Middle frontal gyrus (tissue), 1 donor: ENCODE measurements at regions not wholly inside any gene's neighbourhood (a gene's known extent, or its start where the extent isn't known, plus 50 kb on each side); places are given as distances from the start of the nearest gene placed in this dataset.
"Not testable (repeated sequence)": the region's sequence is repeated elsewhere in the genome, so short reads cannot be mapped to it uniquely, and the experiment has no call there.

Experiments
- DNase-seq: peaks from one replicate; pipeline ENCODE4 v3.0.0-alpha.2; 2015; ENCODE audit warnings: low spot score; ENCODE audit errors: extremely low spot score

DNA sequence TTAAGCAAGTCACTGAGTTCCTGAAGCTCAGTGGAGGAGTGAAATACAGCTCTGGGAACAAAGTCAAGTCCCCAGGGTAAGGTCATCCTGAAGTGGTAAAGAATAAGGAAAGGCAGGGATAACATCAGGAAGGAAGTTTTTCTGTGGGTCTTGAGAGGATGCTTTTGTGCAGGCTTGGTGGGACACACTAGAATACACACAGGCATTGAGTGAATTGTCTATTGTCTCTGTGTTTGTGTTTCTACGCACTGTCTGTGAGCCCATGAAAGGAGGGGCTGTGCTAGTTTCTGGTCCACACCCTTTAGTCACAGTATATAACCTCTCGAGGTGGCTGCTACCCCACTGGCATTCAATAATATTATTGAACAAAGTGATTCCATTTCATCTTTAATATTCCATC lies 95.8 kb upstream of the ABCB5 start:
- DNase-seq: peak; percentile 37

DNA sequence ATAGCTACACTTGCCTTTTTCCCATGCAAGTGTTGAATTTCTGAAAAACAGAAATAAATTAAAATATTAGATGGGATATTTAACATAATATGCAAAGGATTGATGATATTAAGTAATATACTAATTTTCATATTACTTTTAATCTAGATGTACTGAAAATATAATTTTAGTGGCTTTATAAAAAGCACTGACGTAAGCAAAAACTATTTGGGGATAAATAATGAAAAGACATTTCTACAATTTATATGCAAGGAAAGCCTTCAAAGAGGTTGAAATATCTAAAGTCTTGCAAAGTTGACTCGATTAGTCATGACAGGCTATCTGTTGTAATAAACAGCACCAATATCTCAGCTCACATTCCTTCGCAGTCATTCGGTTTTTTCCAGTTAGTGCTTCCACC lies 94.9 kb upstream of the ABCB5 start:
- no peak for DNase-seq

DNA sequence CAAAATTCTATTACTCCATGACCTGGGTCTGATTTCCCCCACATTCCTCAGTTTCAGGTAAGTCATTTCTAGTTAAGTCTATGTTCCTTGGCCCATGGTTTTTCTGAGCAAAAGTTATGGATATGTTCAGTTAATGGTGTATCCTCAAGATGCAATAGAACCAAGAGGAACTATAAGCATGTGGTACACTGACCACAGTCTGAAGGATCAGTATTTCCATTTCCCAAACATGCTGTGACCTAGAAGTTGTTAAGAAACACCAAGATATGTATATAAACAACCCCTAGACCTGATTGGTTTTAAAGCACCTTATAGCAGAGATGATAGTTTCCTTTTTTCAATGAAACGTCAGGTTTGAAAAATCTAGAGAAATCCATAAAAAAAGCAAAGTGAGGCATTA lies 94.2 kb upstream of the ABCB5 start:
- DNase-seq: no peak

DNA sequence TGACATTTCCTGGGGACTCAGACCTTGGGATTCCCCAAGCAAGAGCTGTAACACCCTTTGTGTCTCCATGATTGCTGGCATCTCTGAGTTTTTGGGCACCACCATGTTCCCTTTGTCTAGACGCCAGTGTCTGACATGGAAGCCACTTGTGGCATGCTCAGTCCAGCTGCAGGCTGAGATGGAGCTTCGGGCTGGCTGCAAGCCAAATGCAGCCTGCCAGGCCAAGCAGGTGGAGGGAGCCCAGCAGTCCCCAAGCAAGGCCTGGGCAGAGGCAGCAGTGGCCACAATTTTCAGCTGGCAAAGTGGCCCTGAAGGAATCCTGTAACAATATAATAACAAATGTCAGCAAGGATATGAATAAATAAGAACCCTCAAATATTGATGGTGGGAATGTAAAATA lies 86.2 kb upstream of the ABCB5 start:
- no peak for DNase-seq

DNA sequence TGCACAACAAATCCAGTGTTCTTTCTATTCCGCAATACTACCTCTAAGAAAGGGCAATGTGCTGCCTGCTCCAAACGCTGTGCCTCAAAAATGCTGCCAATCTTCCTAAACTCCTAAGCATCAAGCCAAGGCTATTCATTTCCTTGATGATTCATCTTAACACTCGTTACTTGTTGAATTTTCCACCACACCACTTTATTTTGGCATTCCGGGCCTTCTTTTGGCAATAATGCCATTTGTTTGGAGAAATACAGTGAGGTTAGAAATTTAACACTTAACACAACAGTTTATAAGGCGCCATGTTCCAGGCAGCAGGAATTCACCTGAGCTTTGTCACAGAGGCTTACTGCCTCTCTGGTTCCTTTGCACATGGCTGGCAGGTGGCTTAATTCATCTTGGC lies 82.6 kb upstream of the ABCB5 start:
- DNase-seq: no peak

DNA sequence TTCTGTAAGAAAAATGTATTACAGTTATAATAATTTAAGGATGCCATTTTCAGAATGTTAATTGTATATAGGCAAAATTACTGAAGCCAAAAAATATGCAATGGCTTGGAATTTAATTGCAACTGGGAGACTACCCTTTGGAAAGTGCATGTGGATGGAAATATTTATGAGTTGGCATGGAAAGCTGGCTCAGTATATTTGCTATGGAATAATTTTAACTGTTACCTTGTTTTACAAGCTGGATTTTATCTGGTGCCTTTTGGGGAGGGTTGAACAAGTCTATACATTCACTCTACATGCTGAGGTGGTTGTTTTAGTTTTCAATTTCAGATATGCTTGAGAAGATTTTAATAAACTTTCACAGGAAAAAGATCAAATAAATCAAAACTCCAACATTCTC lies 80.9 kb upstream of the ABCB5 start:
- DNase-seq: no peak

DNA sequence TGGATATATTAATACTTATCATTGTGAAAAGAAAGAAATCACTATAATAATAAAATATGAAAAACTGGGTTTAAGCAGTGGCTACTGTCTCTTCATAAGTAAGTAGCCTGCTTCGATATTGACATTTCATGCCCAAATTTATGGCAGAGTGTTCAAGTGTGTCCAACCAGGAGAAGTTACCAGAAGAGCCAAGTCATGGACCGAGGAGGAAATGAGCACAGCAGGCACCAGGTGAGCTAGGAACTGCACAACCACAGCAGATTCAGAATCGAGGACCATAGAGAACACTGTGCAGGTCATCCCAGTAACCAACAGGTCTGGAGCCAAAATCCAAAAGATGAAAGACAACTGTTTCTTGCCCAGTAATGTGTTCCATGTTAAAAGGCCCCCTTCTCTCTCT lies 79.9 kb upstream of the ABCB5 start:
- no peak for DNase-seq

DNA sequence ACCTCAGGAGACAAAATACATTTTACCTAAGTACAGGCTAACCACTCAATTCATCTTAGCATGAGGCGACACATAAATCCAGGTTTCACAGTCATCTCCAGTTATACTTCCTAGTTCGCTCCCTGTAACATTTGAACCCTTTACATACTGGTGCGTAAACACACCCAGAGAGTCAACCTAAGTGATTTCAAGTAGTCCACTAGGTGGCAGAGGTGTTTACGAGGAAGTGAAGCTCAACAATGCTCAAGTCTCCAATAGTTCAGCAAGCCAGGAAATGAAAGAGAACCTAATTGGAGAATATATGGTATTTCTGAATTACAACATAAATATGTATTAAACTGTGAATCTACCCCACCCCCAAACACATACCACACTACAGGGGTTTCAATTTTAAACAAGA lies 76.3 kb upstream of the ABCB5 start:
- DNase-seq: no peak

DNA sequence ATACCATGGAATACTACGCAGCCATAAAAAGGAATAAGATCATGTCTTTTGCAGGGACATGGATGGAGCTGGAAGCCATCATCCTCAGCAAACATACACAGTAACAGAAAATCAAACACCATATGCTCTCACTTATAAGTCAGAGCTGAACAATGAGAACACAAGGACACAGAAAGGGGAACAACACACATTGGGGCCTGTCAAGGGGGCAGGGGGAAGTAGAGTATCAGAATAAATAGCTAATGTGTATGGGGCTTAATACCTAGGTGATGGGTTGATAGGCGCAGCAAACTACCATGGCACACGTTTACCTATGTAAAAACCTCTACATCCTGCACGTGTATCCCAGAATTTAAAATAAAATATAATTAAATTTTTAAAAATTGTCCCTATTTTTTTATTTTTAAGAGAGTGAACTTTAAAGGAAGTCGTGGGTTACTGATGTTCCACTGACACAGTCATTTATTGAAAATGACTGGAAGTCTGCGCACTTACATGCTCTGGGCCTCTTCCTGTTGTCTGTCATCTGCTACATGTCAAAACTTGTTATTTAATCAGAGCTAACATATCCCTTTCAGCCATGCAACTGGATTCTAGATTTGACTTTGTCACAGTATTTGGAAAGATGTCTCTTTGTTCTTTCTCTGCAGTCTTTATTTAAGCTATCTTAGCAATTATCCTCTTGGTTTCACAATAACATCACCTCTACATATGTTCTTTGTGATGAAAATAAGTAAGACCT lies 73.7 kb upstream of the ABCB5 start:
- DNase-seq: no peak

DNA sequence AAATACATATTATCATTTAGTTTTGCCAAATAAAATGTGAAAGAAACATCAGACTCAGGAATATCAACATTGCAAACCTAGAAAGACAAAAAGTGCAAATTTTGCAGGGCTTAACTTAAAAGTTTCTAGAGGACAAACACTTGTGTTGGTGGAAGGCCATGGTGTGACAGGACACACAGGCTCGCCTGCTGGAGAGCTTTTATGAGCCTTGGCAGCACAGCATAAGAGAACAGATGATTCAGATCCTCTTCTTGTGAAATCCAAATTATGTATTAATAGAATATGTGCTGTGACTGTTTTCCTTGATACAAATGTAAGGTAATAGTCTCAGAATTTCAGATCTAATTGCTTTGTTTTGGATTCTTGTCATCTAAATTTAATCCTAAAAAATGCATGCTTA lies 72.9 kb upstream of the ABCB5 start:
- DNase-seq: no peak

DNA sequence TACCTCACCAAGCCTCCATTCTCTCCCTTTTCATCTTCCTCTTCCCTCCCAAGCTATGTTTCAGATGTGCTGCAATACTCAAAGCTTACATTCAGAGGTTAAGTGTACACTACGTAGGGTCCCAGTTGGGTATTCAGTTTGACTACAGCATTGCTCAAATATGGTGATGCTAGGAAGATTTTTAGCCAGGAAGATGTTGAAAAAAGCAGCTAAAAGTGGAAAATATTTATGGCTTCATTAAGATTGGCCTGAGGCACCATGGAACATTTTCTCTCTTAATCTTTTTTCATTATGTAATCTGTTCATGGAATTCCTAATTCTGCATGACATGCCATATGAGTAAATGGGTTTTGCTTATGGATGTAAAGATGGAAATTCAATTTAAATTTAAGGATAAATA lies 72.0 kb upstream of the ABCB5 start:
- DNase-seq: no peak

DNA sequence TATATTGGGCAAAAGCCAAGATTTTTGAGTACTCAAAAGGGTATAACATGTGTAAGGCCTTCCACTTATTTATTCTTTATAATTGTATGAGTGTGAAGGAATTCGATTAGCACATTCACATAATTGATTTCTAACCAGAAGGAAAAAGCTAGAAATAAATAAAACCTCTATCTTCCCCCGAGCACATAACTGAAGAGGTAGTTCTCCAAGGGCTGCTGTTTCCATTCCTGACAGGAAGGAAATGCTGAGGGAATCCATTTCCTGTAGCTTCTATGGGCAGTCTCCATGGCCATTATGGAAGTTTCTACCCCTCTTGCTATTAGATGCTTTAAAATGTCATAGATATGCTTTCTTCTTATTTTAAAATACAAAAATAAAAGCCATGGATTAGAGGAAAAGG lies 70.5 kb upstream of the ABCB5 start:
- DNase-seq: no peak

DNA sequence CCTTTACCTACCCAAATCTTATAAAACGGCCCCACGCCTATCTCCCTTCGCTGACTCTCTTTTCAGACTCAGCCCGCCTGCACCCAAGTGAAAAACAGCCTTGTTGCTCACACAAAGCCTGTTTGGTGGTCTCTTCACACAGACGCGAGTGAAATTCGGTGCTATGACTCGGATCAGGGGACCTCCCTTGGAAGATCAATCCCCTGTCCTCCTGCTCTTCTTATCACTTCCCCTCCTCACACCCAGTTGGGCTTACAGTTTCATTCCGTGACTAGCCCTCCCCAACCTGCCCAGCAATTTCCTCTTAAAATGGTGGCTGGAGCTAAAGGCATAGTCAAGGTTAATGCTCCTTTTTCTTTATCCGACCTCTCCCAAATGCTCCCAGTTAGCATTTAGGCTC lies 68.5 kb upstream of the ABCB5 start:
- not testable (repeated sequence) for DNase-seq

DNA sequence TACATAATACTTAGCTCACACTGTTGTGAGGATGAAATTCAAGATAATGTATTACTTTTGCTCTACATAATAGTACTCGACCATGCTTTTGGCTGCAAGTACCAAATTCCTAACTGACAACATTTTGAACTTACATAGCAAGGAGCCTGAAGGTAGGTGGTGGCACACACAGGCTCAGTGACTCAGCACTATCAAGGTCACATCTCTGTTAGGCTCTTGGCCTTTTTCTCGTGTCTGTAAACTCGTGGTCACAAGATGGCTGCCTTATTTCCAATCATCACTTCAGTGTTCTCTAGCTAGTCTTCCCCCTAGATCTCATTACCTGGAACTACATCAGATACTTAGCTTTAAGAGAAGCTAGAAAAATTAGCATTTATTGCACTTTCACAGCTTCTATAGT lies 61.4 kb upstream of the ABCB5 start:
- no peak for DNase-seq

DNA sequence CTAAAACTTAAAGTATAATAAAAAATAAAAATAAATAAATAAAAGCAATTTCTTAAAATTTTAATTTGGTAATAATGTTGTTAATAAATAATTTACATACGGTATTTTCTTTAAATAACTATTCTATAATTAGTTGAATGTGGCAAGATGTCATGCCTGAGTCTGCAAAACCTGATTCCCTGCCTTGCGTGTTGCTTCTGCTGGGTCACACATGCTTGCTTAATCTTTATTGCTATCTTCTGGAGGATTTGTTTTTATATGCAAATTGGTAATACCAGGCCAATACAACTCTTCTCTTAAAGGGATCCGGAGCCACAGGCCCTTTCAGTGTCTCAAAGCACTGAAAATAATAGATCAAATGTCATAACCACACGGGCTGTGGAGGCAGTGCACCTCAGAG lies 59.4 kb upstream of the ABCB5 start:
- no peak for DNase-seq

DNA sequence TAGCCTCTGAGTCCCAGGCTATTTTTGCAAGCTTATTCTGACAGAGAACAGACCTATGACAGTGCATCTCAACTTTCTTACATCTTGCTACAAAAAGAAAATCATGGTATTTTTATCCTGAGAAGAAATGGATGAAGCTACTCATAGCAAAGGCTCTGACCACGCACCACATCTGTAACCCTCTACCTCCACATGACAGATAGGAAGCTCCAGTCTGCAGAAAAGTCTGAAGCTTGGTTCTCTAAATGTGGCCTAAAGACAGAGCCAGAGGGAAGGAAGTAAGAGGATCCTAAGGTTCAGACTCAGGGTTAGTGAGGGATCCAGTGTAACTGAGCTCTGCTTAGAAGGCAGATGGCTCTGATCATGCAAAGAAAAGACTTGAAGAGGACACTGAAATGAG lies 58.4 kb upstream of the ABCB5 start:
- no peak for DNase-seq

DNA sequence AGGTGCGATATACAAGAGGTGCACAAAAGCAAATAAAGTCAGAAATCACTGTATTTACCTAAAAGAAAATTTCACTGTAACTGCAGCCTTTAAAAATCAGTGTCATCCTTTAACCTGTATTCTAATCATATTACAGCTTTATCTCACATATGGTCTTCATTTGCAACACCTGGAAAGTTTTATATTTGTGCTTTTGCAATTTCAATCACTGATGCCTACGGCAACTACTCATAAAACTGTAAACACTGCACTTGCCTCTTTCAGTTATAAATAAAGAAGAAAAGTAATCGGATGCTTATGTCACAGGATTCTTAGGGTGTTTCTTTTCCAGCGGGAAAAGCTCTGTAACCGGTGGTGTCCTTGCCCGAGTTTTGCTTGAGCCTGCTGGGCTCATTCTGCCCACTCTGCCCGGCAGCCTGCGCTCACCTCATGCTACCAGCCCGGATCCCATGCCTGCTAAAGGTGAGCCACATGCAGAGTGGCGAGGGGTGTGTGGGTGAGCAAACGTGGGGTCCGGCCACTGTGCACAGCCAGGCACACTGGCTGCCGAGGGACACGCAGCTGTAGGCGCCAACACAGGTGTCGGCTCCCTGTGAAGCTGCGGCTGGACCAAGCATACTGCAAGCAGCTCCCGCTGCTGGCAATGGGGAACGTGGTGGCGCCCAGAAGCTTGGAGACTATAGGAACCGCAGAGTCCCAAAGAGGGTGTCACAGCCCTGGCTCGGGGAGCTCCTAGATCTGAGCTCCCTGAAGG lies 56.3 kb upstream of the ABCB5 start:
- DNase-seq: no peak

DNA sequence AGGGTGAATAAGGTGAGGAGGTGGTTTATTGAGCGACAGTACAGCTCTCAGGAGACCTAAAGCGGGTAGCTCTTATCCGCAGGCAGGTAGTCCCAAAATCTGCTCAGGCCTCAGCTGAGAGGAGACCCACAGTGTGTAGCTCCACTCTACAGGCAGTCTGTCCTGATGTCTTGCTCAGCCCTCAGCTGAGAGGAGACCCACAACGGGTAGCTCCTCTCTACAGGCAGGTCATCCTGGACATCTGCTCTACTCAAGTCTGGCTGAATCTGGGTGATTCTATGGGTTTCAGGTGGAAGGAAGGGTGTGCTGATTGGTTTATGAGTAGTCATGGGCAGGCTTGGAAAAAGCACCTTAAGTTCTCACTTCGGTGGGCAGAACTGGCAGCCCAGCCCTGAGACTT lies 55.6 kb upstream of the ABCB5 start:
- DNase-seq: no peak

DNA sequence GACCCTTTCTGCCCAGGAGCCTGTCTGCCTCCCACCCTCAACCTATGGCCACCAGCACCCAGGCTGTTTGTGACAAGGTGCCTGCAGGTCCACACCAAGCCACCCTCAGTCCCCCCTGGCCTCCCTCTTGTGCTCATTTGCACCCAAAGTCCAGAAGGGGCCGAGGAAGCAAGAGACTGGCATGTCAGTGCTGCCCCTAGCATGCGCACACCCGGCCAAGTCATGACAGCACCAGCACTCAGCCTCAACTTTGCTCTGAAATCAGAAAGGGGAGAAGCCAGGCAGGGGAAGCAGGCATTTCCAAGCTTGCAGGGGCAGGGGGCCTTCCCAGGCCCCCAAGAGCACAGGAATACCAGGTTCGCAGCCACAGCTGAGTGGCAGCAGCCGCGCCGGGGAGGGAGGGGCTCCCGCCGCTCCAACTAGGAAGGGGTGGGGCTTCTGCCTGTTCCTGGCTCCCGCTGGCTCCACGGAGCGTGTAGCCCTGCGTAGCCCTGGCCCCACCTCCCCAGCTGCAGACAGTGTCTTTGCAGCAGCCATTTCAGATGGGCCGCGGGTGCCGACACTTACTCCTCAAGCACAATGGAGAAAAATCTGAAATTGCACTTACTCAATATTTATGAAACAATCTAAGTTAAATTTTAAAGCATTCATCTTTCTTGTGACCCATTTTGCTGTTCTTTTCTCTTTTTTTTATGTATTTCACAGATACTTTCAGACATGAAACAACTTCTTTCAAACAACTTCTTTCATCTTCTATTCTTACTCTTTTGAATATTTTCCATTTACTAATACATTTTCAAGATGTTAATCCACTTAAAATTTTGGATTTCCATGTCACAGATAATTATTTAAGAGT lies 54.9 kb upstream of the ABCB5 start:
- no peak for DNase-seq

DNA sequence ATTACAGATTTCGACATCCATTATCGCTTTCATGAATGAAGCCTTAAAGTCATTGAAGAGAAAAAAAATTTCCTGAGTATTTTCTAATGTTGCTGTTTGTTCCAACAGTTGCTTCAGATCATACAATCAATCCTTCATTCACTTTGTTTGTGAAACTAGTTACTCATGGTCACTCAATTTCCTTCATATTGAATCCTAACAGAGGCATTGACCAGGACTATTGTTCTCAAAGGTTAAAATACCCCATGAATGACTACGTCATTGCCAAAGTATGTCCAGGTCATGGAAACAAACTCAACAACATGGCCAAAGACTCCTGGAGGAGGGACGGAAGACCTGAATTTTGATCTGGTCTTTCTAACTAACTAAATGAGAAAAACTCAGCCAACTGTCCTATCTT lies 54.0 kb upstream of the ABCB5 start:
- DNase-seq: no peak

DNA sequence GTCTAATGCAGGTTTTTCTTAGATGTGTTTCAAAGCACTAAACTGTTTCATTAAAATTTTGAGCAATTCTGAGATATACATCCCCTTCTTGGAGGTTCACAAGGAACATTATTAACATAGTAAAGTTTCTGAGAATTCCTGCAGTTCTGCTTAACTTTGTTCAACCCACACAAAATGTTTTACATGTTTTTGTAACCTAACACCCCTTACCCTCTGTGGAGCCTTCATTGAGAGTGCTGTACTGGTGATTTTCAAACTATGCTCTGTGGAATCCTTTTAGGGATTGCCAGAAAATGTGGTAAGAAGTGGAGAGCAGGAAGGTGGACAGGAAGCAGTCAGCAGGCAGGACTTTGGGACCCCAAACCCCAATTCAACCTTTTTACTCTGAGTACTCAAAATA lies 53.6 kb upstream of the ABCB5 start:
- no peak for DNase-seq

DNA sequence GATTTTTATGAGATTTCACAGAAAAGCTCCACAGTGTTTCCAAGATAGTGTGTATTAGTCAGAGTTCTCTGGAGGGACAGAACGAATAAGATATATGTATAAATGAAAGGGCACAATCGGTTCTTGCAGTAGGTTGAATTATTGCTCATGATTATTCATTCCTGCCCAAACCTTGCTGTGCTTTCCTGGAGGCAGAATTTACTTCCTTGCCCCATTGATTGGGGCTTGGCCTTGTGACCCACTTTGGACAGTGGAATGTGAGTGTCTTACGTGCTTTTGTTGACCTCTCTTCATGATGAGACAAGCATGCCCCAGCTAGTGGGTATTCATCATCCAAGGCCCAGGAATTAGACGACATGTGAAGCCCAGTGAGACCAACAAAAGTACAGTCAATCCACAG lies 53.0 kb upstream of the ABCB5 start:
- no peak for DNase-seq
